NCI-H2227 treated with DMSO at 0.1 percent for 48 hours (cell line): ENCODE measurements at regions not wholly inside any gene's neighbourhood (a gene's known extent, or its start where the extent isn't known, plus 50 kb on each side); places are given as distances from the start of the nearest gene placed in this dataset.

ENCODE experiments used
- DNase-seq: peaks from one replicate; lab custom pipeline; 2025; lab: John Stamatoyannopoulos, UW

GRCh38 chr5:106880656-106881055 lies 790.1 kb downstream of the EFNA5 start:
- no peak for DNase-seq

- DNase-seq = no peak
Measured at GRCh38 chr5:106877881-106878280, 792.9 kb downstream of the EFNA5 start.

GRCh38 chr5:106876665-106877194 lies 794.0 kb downstream of the EFNA5 start:
- no peak for DNase-seq

GRCh38 chr5:106876298-106876622 lies 794.5 kb downstream of the EFNA5 start:
- no peak for DNase-seq

GRCh38 chr5:106875591-106876297 lies 795.0 kb downstream of the EFNA5 start:
- DNase-seq = no peak

GRCh38 chr5:106874974-106875373 lies 795.8 kb downstream of the EFNA5 start:
- DNase-seq = no peak

GRCh38 chr5:106874531-106874930 lies 796.2 kb downstream of the EFNA5 start:
- DNase-seq = no peak

- peak; percentile 71 for DNase-seq
Measured at GRCh38 chr5:106873568-106873967, 797.2 kb downstream of the EFNA5 start.

GRCh38 chr5:106865279-106865678 lies 805.5 kb downstream of the EFNA5 start:
- no peak for DNase-seq

- no peak for DNase-seq
Measured at GRCh38 chr5:106862450-106863193, 808.1 kb downstream of the EFNA5 start.

GRCh38 chr5:106860398-106861044 lies 810.2 kb downstream of the EFNA5 start:
- DNase-seq = no peak

GRCh38 chr5:106858616-106859015 lies 812.1 kb downstream of the EFNA5 start:
- no peak for DNase-seq

- DNase-seq = no peak
Measured at GRCh38 chr5:106854922-106855321, 815.8 kb downstream of the EFNA5 start.

GRCh38 chr5:106854105-106854687 lies 816.5 kb downstream of the EFNA5 start:
- DNase-seq = no peak

- DNase-seq = no peak
Measured at GRCh38 chr5:106853266-106853665, 817.5 kb downstream of the EFNA5 start.

- no peak for DNase-seq
Measured at GRCh38 chr5:106849266-106849665, 821.5 kb downstream of the EFNA5 start.

GRCh38 chr5:106843812-106844416 lies 826.8 kb downstream of the EFNA5 start:
- DNase-seq = no peak

- DNase-seq = no peak
Measured at GRCh38 chr5:106833517-106833916, 837.2 kb downstream of the EFNA5 start.

GRCh38 chr5:106827061-106827460 lies 843.7 kb downstream of the EFNA5 start:
- DNase-seq = no peak

- no peak for DNase-seq
Measured at GRCh38 chr5:106825374-106825773, 845.4 kb downstream of the EFNA5 start.

- DNase-seq = no peak
Measured at GRCh38 chr5:106822851-106823250, 847.9 kb downstream of the EFNA5 start.

- DNase-seq = no peak
Measured at GRCh38 chr5:106818552-106818951, 852.2 kb downstream of the EFNA5 start.
